SH-SY5Y (cell line): ENCODE measurements at regions not wholly inside any gene's neighbourhood (a gene's known extent, or its start where the extent isn't known, plus 50 kb on each side); places are given as distances from the start of the nearest gene placed in this dataset.

Experiments
- GATA2 ChIP-seq: IDR thresholded peaks from 2 replicates; pipeline ENCODE4 v1.6.1; 2011; ENCODE audit warnings: mild to moderate bottlenecking, low read depth, low read length
- GATA3 ChIP-seq: IDR thresholded peaks from 2 replicates; pipeline ENCODE4 v1.6.1; 2011; ENCODE audit warnings: low read depth, mild to moderate bottlenecking, low read length, moderate library complexity

DNA sequence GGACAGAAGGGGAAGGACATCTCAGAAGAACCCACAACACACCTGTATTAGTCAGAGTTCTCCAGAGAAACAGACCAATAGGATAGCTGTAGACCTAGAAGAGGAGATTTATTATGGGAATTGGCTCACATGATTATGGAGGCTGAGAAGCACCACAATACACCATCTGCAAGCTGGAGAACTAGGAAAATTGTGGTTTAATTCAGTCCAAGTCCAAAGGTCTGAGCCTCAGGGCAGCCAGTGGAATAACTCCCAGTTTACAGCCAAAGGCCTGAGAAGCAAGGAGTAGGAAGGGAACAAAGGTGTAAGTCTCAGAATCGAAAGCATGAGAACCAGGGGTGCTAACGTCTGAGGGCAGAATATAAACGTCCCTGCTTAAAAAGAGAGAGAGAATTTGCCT lies 99.6 kb upstream of the AUTS2 start:
- TF ChIP-seq GATA2 (no peak), GATA3 (no peak)
